HL-60 (cell line): ENCODE measurements at regions not wholly inside any gene's neighbourhood (a gene's known extent, or its start where the extent isn't known, plus 50 kb on each side); places are given as distances from the start of the nearest gene placed in this dataset.

ENCODE experiments used
- GABPA ChIP-seq: IDR thresholded peaks from 2 replicates; pipeline ENCODE4 v1.6.1; 2012; ENCODE audit warnings: low read depth
- POLR2AphosphoS5 ChIP-seq: IDR thresholded peaks from 2 replicates; pipeline ENCODE4 v1.6.1; 2012; ENCODE audit warnings: low read depth
- SPI1 ChIP-seq: IDR thresholded peaks from 2 replicates; pipeline ENCODE4 v1.6.1; 2012; ENCODE audit warnings: low read depth, mild to moderate bottlenecking, borderline replicate concordance
- TF ChIP-seq, protein P1 (sequence below): IDR thresholded peaks from one replicate; pipeline ENCODE4 v1.5.1; 2011; ENCODE audit warnings: low read length, control low read depth, inconsistent platforms; ENCODE audit not compliant: insufficient read depth

DNA sequence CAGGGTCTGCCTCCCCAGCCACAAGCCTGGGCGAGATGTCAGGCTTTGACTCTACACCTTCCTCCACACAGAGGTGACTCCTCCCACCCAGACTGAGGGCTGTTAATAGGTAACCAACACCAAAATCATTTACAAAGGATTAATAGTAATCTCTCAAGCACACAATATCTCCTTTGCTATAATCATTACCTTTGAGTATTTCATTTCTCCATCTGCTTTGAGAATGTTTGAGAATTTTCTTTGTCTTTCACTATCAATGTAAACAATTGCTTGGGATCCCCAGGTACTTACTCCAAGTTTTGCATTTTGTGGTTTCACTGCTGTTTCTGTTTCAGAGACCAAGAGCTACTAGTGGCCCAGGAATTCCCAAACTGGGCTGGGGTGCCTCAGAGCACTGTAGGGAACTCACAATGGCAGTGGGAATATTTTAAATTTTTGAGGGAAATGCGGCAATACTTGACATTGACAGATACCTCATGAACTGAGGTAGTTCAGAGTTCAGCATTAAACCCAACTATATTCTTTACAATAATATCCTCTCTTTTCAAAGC is 166.4 kb upstream of the MGAT5 start:
- TF ChIP-seq, protein P1, sequence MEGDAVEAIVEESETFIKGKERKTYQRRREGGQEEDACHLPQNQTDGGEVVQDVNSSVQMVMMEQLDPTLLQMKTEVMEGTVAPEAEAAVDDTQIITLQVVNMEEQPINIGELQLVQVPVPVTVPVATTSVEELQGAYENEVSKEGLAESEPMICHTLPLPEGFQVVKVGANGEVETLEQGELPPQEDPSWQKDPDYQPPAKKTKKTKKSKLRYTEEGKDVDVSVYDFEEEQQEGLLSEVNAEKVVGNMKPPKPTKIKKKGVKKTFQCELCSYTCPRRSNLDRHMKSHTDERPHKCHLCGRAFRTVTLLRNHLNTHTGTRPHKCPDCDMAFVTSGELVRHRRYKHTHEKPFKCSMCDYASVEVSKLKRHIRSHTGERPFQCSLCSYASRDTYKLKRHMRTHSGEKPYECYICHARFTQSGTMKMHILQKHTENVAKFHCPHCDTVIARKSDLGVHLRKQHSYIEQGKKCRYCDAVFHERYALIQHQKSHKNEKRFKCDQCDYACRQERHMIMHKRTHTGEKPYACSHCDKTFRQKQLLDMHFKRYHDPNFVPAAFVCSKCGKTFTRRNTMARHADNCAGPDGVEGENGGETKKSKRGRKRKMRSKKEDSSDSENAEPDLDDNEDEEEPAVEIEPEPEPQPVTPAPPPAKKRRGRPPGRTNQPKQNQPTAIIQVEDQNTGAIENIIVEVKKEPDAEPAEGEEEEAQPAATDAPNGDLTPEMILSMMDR: no peak
- TF ChIP-seq SPI1 (no peak), GABPA (no peak), POLR2AphosphoS5 (no peak)
